HEK293 (cell line): ENCODE measurements at regions not wholly inside any gene's neighbourhood (a gene's known extent, or its start where the extent isn't known, plus 50 kb on each side); places are given as distances from the start of the nearest gene placed in this dataset.

ENCODE experiments used
- CTCF ChIA-PET: fragments of 350-600 bp; formaldehyde crosslinking; extraction: SDS; loops from one replicate; lab custom pipeline; 2021; ENCODE audit warnings: antibody characterized with exemption; lab: Yijun Ruan, JAX
- POLR2A ChIA-PET: fragments of 300-600 bp; formaldehyde crosslinking; extraction: SDS; loops from one replicate; lab custom pipeline; 2020; ENCODE audit warnings: antibody characterized with exemption, inconsistent platforms; lab: Yijun Ruan, JAX
- H3K27ac ChIP-seq: fragments of 200-500 bp; sonication (Bioruptor generic); 2 replicates; pipeline ENCODE4 v1.5.1; 2014; ENCODE audit warnings: low read depth, low read length, control low read depth, inconsistent platforms; ENCODE audit errors: extremely low read depth
- H3K36me3 ChIP-seq, 2 experiments: fragments of 200-500 bp in 1 of 2; sonication (Bioruptor generic) in 1 of 2; 1 replicate in 1 of 2; 2 replicates in 1 of 2; pipeline ENCODE4 v1.5.1; 2014 to 2017; ENCODE audit warnings: inconsistent platforms in 2 of 2, low read length in 2 of 2; ENCODE audit not compliant: control insufficient read depth in 2 of 2, insufficient read depth in 1 of 2
- H3K4me1 ChIP-seq: fragments of 200-500 bp; sonication (Bioruptor generic); 2 replicates; pipeline ENCODE4 v1.5.1; 2014; ENCODE audit warnings: mild to moderate bottlenecking, low read length, inconsistent platforms; ENCODE audit not compliant: control insufficient read depth, insufficient read depth
- H3K4me3 ChIP-seq: 2 replicates; pipeline ENCODE4 v1.5.1; 2011; ENCODE audit warnings: low read depth, mild to moderate bottlenecking, control low read depth, low read length, moderate library complexity
- H3K9me3 ChIP-seq: fragments of 200-500 bp; sonication (Bioruptor generic); 2 replicates; pipeline ENCODE4 v1.5.1; 2014; ENCODE audit warnings: low read depth, low read length, inconsistent platforms; ENCODE audit not compliant: control insufficient read depth, insufficient read depth
- EGR2 ChIP-seq: fragments of 450-650 bp; formaldehyde crosslinking; IDR thresholded peaks from 2 replicates; pipeline ENCODE4 v1.5.1; 2016; ENCODE audit warnings: low read depth, missing biosample characterization, missing genetic modification characterization
- GLIS1 ChIP-seq: fragments of 450-650 bp; formaldehyde crosslinking; IDR thresholded peaks from 2 replicates; pipeline ENCODE4 v1.5.1; 2016; ENCODE audit warnings: missing biosample characterization, missing genetic modification characterization
- ZEB2 ChIP-seq: fragments of 450-650 bp; formaldehyde crosslinking; IDR thresholded peaks from 2 replicates; pipeline ENCODE4 v1.5.1; 2016; ENCODE audit warnings: missing biosample characterization, missing genetic modification characterization
- ZNF146 ChIP-seq: fragments of 450-650 bp; formaldehyde crosslinking; IDR thresholded peaks from 2 replicates; pipeline ENCODE4 v1.5.1; 2016; ENCODE audit warnings: missing biosample characterization, missing genetic modification characterization
- ZNF157 ChIP-seq: fragments of 450-650 bp; formaldehyde crosslinking; IDR thresholded peaks from 2 replicates; pipeline ENCODE4 v1.5.1; 2016; ENCODE audit warnings: missing biosample characterization, missing genetic modification characterization
- ZNF311 ChIP-seq: fragments of 450-650 bp; formaldehyde crosslinking; IDR thresholded peaks from 2 replicates; pipeline ENCODE4 v1.5.1; 2017; ENCODE audit warnings: missing biosample characterization, missing genetic modification characterization, borderline replicate concordance
- ZNF391 ChIP-seq: fragments of 450-650 bp; formaldehyde crosslinking; IDR thresholded peaks from 2 replicates; pipeline ENCODE4 v1.5.1; 2016; ENCODE audit warnings: low read depth, missing biosample characterization, missing genetic modification characterization, borderline replicate concordance
- ZNF426 ChIP-seq: fragments of 450-650 bp; formaldehyde crosslinking; IDR thresholded peaks from 2 replicates; pipeline ENCODE4 v1.5.1; 2017; ENCODE audit warnings: missing biosample characterization, missing genetic modification characterization, mild to moderate bottlenecking, inconsistent platforms, moderate library complexity
- ZNF510 ChIP-seq: fragments of 450-650 bp; formaldehyde crosslinking; IDR thresholded peaks from 2 replicates; pipeline ENCODE4 v1.5.1; 2018; ENCODE audit warnings: mild to moderate bottlenecking, missing genetic modification characterization, missing biosample characterization; ENCODE audit not compliant: insufficient replicate concordance
- ZNF555 ChIP-seq: fragments of 450-650 bp; formaldehyde crosslinking; conservative IDR thresholded peaks from 2 replicates; pipeline ENCODE4 v1.5.1; 2017; ENCODE audit warnings: missing biosample characterization, mild to moderate bottlenecking, missing genetic modification characterization, inconsistent platforms
- ZNF585B ChIP-seq: fragments of 450-650 bp; formaldehyde crosslinking; IDR thresholded peaks from 2 replicates; pipeline ENCODE4 v1.5.1; 2016; ENCODE audit warnings: missing biosample characterization, missing genetic modification characterization
- ZNF624 ChIP-seq: fragments of 450-650 bp; formaldehyde crosslinking; IDR thresholded peaks from 2 replicates; pipeline ENCODE4 v1.5.1; 2017; ENCODE audit warnings: missing biosample characterization, missing genetic modification characterization
- ZNF747 ChIP-seq: fragments of 450-650 bp; formaldehyde crosslinking; IDR thresholded peaks from 2 replicates; pipeline ENCODE4 v1.5.1; 2016; ENCODE audit warnings: missing biosample characterization, missing genetic modification characterization
- ZNF76 ChIP-seq: fragments of 450-650 bp; formaldehyde crosslinking; IDR thresholded peaks from 2 replicates; pipeline ENCODE4; 2016; ENCODE audit warnings: low read depth, missing biosample characterization, missing genetic modification characterization, borderline replicate concordance
- TF ChIP-seq, protein P1 (sequence below): fragments of 450-650 bp; formaldehyde crosslinking; optimal IDR thresholded peaks from 2 replicates; pipeline ENCODE3; 2016; ENCODE audit warnings: missing biosample characterization, mild to moderate bottlenecking, missing genetic modification characterization
- TF ChIP-seq, protein P2 (sequence below): fragments of 450-650 bp; formaldehyde crosslinking; conservative IDR thresholded peaks from 2 replicates; pipeline ENCODE4 v1.5.1; 2016; ENCODE audit warnings: low read depth, missing biosample characterization, missing genetic modification characterization
- TF ChIP-seq, protein P3 (sequence below): fragments of 450-650 bp; formaldehyde crosslinking; IDR thresholded peaks from 2 replicates; pipeline ENCODE4 v1.5.1; 2016; ENCODE audit warnings: missing biosample characterization, missing genetic modification characterization
- TF ChIP-seq, protein P4 (sequence below): fragments of 450-650 bp; formaldehyde crosslinking; IDR thresholded peaks from 2 replicates; pipeline ENCODE4 v1.5.1; 2017; ENCODE audit warnings: missing biosample characterization, missing genetic modification characterization

DNA sequence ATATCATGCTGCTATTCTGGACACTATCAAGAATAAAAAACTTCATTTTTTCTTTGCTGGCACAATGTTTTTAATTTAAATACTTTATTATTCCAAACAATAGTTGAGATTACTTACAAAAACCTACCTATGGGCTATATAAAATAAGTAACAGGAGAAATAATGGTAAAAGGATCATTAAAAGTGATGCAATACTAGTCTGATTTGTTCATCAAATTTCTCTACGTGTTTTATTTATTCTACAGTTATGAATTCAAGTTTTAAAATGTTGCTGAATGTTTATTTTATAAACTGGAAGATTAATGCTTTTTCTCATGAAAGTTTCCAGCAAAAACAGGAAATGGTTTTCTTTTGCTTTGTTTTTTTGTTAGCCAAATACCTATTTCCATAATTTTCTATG is 662.4 kb upstream of the BRINP3 start (continued):
- TF ChIP-seq, protein P1, sequence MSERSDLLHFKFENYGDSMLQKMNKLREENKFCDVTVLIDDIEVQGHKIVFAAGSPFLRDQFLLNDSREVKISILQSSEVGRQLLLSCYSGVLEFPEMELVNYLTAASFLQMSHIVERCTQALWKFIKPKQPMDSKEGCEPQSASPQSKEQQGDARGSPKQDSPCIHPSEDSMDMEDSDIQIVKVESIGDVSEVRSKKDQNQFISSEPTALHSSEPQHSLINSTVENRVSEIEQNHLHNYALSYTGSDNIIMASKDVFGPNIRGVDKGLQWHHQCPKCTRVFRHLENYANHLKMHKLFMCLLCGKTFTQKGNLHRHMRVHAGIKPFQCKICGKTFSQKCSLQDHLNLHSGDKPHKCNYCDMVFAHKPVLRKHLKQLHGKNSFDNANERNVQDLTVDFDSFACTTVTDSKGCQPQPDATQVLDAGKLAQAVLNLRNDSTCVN = no peak

DNA sequence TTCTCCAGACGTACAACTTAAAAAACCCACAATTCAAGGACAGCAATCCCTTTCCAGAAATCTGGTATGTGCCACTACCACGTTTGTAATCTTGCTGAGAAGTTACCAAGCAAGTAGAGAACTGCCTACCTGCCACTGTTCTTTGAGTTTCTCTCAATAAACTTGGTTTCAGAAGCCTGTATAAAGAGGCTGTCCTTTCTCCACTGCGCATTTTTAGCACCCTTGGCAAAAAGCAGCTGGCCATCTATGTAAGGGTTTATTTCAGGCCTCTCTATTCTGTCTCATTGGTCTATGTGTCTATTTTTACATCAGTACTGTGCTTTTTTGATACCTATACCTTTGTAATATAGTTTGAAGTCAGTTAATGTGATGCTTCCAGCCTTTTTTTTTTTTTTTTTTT is 665.1 kb upstream of the BRINP3 start:
- Histone ChIP-seq H3K36me3 (no peaks in the 10 kb centered on the region), H3K9me3 (no peaks in the 10 kb centered on the region), H3K4me1 (no peaks in the 10 kb centered on the region), H3K4me3 (no peak overlapping the region), H3K27ac (no peak overlapping the region)
- POLR2A ChIA-PET = interaction anchor here (0.6 kb wide), 1 partner anchor 999 kb away, joined by 8 read pairs; no protein-coding TSS in a partner anchor
- TF ChIP-seq ZNF426 (tag by site-specific recombination) (no peak), ZNF311 (tag by site-specific recombination) (no peak), ZNF747 (tag by site-specific recombination) (no peak), ZEB2 (tag by site-specific recombination) (no peak), ZNF76 (tag by site-specific recombination) (no peak), ZNF146 (tag by site-specific recombination) (no peak), ZNF391 (no peak), GLIS1 (tag by site-specific recombination) (no peak), ZNF555 (no peak), ZNF624 (tag by site-specific recombination) (no peak), EGR2 (tag by site-specific recombination) (no peak), ZNF585B (tag by site-specific recombination) (no peak), ZNF157 (tag by site-specific recombination) (no peak), ZNF510 (no peak)
- TF ChIP-seq, protein P2, sequence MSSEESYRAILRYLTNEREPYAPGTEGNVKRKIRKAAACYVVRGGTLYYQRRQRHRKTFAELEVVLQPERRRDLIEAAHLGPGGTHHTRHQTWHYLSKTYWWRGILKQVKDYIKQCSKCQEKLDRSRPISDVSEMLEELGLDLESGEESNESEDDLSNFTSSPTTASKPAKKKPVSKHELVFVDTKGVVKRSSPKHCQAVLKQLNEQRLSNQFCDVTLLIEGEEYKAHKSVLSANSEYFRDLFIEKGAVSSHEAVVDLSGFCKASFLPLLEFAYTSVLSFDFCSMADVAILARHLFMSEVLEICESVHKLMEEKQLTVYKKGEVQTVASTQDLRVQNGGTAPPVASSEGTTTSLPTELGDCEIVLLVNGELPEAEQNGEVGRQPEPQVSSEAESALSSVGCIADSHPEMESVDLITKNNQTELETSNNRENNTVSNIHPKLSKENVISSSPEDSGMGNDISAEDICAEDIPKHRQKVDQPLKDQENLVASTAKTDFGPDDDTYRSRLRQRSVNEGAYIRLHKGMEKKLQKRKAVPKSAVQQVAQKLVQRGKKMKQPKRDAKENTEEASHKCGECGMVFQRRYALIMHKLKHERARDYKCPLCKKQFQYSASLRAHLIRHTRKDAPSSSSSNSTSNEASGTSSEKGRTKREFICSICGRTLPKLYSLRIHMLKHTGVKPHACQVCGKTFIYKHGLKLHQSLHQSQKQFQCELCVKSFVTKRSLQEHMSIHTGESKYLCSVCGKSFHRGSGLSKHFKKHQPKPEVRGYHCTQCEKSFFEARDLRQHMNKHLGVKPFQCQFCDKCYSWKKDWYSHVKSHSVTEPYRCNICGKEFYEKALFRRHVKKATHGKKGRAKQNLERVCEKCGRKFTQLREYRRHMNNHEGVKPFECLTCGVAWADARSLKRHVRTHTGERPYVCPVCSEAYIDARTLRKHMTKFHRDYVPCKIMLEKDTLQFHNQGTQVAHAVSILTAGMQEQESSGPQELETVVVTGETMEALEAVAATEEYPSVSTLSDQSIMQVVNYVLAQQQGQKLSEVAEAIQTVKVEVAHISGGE (tag by site-specific recombination) = no peak
- TF ChIP-seq, protein P3, sequence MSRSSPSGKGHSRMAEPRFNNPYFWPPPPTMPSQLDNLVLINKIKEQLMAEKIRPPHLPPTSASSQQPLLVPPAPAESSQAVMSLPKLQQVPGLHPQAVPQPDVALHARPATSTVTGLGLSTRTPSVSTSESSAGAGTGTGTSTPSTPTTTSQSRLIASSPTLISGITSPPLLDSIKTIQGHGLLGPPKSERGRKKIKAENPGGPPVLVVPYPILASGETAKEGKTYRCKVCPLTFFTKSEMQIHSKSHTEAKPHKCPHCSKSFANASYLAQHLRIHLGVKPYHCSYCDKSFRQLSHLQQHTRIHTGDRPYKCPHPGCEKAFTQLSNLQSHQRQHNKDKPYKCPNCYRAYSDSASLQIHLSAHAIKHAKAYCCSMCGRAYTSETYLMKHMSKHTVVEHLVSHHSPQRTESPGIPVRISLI (tag by site-specific recombination) = no peak
- TF ChIP-seq, protein P4, sequence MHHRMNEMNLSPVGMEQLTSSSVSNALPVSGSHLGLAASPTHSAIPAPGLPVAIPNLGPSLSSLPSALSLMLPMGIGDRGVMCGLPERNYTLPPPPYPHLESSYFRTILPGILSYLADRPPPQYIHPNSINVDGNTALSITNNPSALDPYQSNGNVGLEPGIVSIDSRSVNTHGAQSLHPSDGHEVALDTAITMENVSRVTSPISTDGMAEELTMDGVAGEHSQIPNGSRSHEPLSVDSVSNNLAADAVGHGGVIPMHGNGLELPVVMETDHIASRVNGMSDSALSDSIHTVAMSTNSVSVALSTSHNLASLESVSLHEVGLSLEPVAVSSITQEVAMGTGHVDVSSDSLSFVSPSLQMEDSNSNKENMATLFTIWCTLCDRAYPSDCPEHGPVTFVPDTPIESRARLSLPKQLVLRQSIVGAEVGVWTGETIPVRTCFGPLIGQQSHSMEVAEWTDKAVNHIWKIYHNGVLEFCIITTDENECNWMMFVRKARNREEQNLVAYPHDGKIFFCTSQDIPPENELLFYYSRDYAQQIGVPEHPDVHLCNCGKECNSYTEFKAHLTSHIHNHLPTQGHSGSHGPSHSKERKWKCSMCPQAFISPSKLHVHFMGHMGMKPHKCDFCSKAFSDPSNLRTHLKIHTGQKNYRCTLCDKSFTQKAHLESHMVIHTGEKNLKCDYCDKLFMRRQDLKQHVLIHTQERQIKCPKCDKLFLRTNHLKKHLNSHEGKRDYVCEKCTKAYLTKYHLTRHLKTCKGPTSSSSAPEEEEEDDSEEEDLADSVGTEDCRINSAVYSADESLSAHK (tag by site-specific recombination) = no peak
- CTCF ChIA-PET = no interaction called here
